MM.1S (cell line): ENCODE measurements at regions not wholly inside any gene's neighbourhood (a gene's known extent, or its start where the extent isn't known, plus 50 kb on each side); places are given as distances from the start of the nearest gene placed in this dataset.

ENCODE experiments used
- DNase-seq: peaks from one replicate; pipeline ENCODE4 v3.0.0-alpha.2; 2015
- H2AFZ ChIP-seq: fragments of 300-600 bp; sonication (generic); 2 replicates; pipeline ENCODE4 v1.6.0; 2016; ENCODE audit warnings: antibody characterized with exemption, low read length
- H3F3A ChIP-seq: fragments of 300-600 bp; sonication (generic); 2 replicates; pipeline ENCODE4 v1.6.1; 2016; ENCODE audit warnings: mild to moderate bottlenecking, antibody characterized with exemption, low read length, moderate library complexity, mixed read lengths; ENCODE audit not compliant: insufficient read depth
- H3K27ac ChIP-seq: fragments of 300-600 bp; sonication (generic); 2 replicates; pipeline ENCODE4 v1.5.1; 2016; ENCODE audit warnings: mild to moderate bottlenecking, low read length
- H3K27me3 ChIP-seq: fragments of 300-600 bp; sonication (generic); replicated peaks from 2 replicates; pipeline ENCODE4 v1.6.0; 2016; ENCODE audit warnings: low read length; ENCODE audit not compliant: insufficient read depth
- H3K36me3 ChIP-seq: fragments of 300-600 bp; sonication (generic); replicated peaks from 2 replicates; pipeline ENCODE4 v1.6.1; 2016; ENCODE audit warnings: mild to moderate bottlenecking, low read length, mixed read lengths; ENCODE audit not compliant: insufficient read depth
- H3K4me1 ChIP-seq: fragments of 300-600 bp; sonication (generic); 2 replicates; pipeline ENCODE4 v1.6.1; 2016; ENCODE audit warnings: low read length, mixed read lengths
- H3K4me2 ChIP-seq: fragments of 300-600 bp; sonication (generic); 2 replicates; pipeline ENCODE4 v1.6.0; 2016; ENCODE audit warnings: low read depth, low read length
- H3K4me3 ChIP-seq: fragments of 300-600 bp; sonication (generic); 2 replicates; pipeline ENCODE4 v1.5.1; 2016; ENCODE audit warnings: low read length, mixed read lengths
- H3K79me2 ChIP-seq: fragments of 300-600 bp; sonication (generic); 2 replicates; pipeline ENCODE4 v1.6.1; 2016; ENCODE audit warnings: mixed run types, low read length, mixed read lengths
- H3K9ac ChIP-seq: fragments of 300-600 bp; sonication (generic); 2 replicates; pipeline ENCODE4 v1.6.1; 2016; ENCODE audit warnings: low read length, mixed read lengths
- H3K9me2 ChIP-seq: fragments of 300-600 bp; sonication (generic); replicated peaks from 2 replicates; pipeline ENCODE4 v1.6.1; 2016; ENCODE audit warnings: mild to moderate bottlenecking, low read length, mixed read lengths; ENCODE audit not compliant: insufficient read depth
- H3K9me3 ChIP-seq: fragments of 300-600 bp; sonication (generic); replicated peaks from 2 replicates; pipeline ENCODE4 v1.6.1; 2016; ENCODE audit warnings: mild to moderate bottlenecking, low read length, mixed read lengths; ENCODE audit not compliant: insufficient read depth
- H4K20me1 ChIP-seq: fragments of 300-600 bp; sonication (generic); 2 replicates; pipeline ENCODE4 v1.6.1; 2016; ENCODE audit warnings: mild to moderate bottlenecking, low read length, moderate library complexity, mixed read lengths; ENCODE audit not compliant: insufficient read depth
- CTCF ChIP-seq: fragments of 300-600 bp; sonication (generic); IDR thresholded peaks from 2 replicates; pipeline ENCODE4 v1.5.1; 2016; ENCODE audit warnings: antibody characterized with exemption, low read length, mixed read lengths
- EZH2 ChIP-seq: fragments of 300-600 bp; sonication (generic); optimal IDR thresholded peaks from 2 replicates; pipeline ENCODE3; 2017; ENCODE audit warnings: low read depth, mild to moderate bottlenecking, antibody characterized with exemption, low read length, mixed read lengths
- EZH2phosphoT487 ChIP-seq: fragments of 300-600 bp; sonication (generic); IDR thresholded peaks from 2 replicates; pipeline ENCODE4 v1.6.1; 2018; ENCODE audit warnings: antibody characterized with exemption, low read length

DNA sequence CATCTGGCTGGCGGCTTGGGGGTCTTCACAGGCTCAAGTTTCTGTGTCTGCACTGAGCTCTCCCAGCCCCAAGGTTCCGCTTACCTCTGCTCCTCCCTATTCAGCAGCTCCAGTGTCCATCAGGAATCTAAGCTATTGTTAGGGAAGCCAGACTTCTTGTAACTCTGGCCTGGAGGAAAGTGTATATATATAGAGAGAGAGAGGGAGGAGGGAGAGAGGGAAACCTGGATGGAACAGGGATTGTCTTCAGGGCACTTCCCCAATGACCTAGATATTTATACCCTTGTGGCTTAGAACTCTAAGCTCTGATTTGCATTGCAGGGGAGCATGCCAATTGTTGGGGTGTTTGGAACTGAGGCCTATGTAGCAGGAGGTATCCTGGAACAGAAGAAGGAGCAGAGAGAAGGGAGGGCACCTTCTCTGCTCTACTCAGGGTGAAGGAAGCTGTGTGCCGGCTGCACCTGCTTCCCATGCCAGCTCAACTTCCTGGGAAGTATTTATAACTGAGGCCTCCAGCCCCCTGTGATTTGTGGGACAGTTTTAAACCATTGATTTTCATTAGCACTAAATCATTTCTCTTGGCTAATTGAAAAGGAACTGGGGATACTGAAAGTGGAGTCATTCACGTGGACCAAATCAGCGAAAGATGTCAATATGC, 70.9 kb downstream of the NAV1 start:
- H3K4me2 ChIP-seq: no peak overlapping the region
- no peak overlapping the region for H2AFZ ChIP-seq
- no peak for DNase-seq
- H4K20me1 ChIP-seq: no peaks in the 10 kb centered on the region
- no peaks in the 10 kb centered on the region for H3K36me3 ChIP-seq
- no peak for TF ChIP-seq CTCF
- no peak for TF ChIP-seq EZH2phosphoT487
- no peak overlapping the region for H3K9ac ChIP-seq
- H3K4me1 ChIP-seq: no peaks in the 10 kb centered on the region
- H3K9me3 ChIP-seq: no peaks in the 10 kb centered on the region
- no peak overlapping the region for H3K27ac ChIP-seq
- H3F3A ChIP-seq: no peaks in the 10 kb centered on the region
- no peaks in the 10 kb centered on the region for H3K79me2 ChIP-seq
- H3K9me2 ChIP-seq: no peaks in the 10 kb centered on the region
- H3K27me3 ChIP-seq: no peaks in the 10 kb centered on the region
- no peak overlapping the region for H3K4me3 ChIP-seq

DNA sequence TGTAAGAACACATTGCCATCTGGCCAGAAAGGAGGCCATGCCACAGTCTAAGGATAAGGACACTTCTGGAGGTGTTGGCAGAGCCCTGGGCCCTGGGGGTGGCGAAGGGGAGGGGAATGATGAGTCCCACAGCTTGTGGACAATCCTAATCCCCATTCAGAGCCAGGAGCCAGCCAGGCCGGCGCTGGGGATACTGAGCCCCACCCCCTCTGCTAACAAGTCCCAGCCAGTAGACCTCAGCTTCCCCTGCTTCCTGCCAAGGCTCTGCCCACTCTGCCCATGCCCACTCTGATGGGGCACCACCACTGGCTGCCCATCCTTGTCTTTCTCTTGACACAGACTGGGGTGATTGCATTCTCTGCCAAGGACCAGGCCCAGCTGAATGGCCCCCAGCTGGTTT, 71.9 kb downstream of the NAV1 start:
- no peak overlapping the region for H3K4me3 ChIP-seq
- H3K27me3 ChIP-seq: no peaks in the 10 kb centered on the region
- no peak overlapping the region for H2AFZ ChIP-seq
- no peaks in the 10 kb centered on the region for H3K4me1 ChIP-seq
- H3K9ac ChIP-seq: no peak overlapping the region
- H3K4me2 ChIP-seq: no peak overlapping the region
- DNase-seq: no peak
- no peaks in the 10 kb centered on the region for H3F3A ChIP-seq
- no peak for TF ChIP-seq EZH2phosphoT487
- TF ChIP-seq CTCF: no peak
- no peak for TF ChIP-seq EZH2
- no peak overlapping the region for H3K27ac ChIP-seq
- H3K9me2 ChIP-seq: no peaks in the 10 kb centered on the region
- no peaks in the 10 kb centered on the region for H3K9me3 ChIP-seq
- H4K20me1 ChIP-seq: no peaks in the 10 kb centered on the region
- H3K36me3 ChIP-seq: no peaks in the 10 kb centered on the region
- H3K79me2 ChIP-seq: no peaks in the 10 kb centered on the region

DNA sequence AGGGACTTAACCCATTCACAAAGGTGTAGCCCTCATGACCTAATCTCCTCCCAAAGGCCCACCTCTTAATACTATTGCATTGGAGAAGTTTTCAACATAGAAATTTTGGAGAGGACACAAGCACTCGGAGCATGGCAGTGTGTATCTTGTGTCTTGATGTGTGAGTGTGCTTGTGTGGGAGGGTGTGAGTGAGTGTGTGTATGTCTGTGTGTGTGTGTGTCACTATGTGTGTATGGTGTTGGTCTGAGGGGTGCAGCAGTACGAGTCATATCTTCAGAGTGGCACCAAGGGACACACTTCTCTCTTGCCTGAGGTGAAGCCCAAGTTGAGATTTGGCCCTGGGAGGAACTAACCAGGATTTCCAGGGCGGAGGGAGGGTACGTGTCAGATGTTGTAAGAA, 73.7 kb downstream of the NAV1 start:
- Histone ChIP-seq H3K79me2 (no peaks in the 10 kb centered on the region), H3K4me2 (no peak overlapping the region), H3K36me3 (no peaks in the 10 kb centered on the region), H4K20me1 (no peaks in the 10 kb centered on the region), H3F3A (no peaks in the 10 kb centered on the region), H3K27ac (no peak overlapping the region), H3K4me1 (no peaks in the 10 kb centered on the region), H3K9ac (no peak overlapping the region), H3K9me3 (no peaks in the 10 kb centered on the region), H2AFZ (no peak overlapping the region), H3K4me3 (no peak overlapping the region), H3K9me2 (no peaks in the 10 kb centered on the region), H3K27me3 (no peaks in the 10 kb centered on the region)
- DNase-seq: no peak
- no peak for TF ChIP-seq EZH2
- TF ChIP-seq EZH2phosphoT487: no peak
- TF ChIP-seq CTCF: no peak
